CD14-positive monocyte (primary cell): ENCODE measurements at regions not wholly inside any gene's neighbourhood (a gene's known extent, or its start where the extent isn't known, plus 50 kb on each side); places are given as distances from the start of the nearest gene placed in this dataset.

Experiments
- DNase-seq, 3 donors: peaks; one replicate each; pipeline ENCODE4 v3.0.0-alpha.2; 2011 to 2022
- H2AFZ ChIP-seq: 2 replicates; pipeline ENCODE4 v1.6.0; 2012; ENCODE audit warnings: mild to moderate bottlenecking, low read depth, low read length, inconsistent platforms; ENCODE audit not compliant: insufficient read depth, poor library complexity, severe bottlenecking
- H3K27ac ChIP-seq, 2 donors: 1 replicate in 1 of 2; 2 replicates in 1 of 2; pipeline ENCODE4 v1.5.1; 2012 to 2013; ENCODE audit warnings: low read length in 2 of 2, control low read depth in 1 of 2, inconsistent platforms in 1 of 2, low read depth in 1 of 2, mild to moderate bottlenecking in 1 of 2
- H3K27me3 ChIP-seq, 2 donors: one replicate each; pipeline versions ENCODE4 v1.6.0 to v1.6.1; 2011 to 2013; ENCODE audit warnings: low read length in 2 of 2; ENCODE audit not compliant: control insufficient read depth in 2 of 2, insufficient read depth in 2 of 2
- H3K36me3 ChIP-seq, 2 donors: replicated peaks in 1 of 2; 1 replicate in 1 of 2; 2 replicates in 1 of 2; pipeline versions ENCODE4 v1.5.1 to v1.6.1; 2012 to 2013; ENCODE audit warnings: low read length in 2 of 2, control low read depth in 1 of 2, inconsistent platforms in 1 of 2, mild to moderate bottlenecking in 1 of 2; ENCODE audit not compliant: insufficient read depth in 2 of 2, control insufficient read depth in 1 of 2
- H3K4me1 ChIP-seq, 2 donors: 1 replicate in 1 of 2; 2 replicates in 1 of 2; pipeline versions ENCODE4 v1.5.1 to v1.6.1; 2012 to 2013; ENCODE audit warnings: low read length in 2 of 2, control low read depth in 1 of 2, inconsistent platforms in 1 of 2, mild to moderate bottlenecking in 1 of 2, moderate library complexity in 1 of 2; ENCODE audit not compliant: insufficient read depth in 2 of 2, control insufficient read depth in 1 of 2
- H3K4me2 ChIP-seq: replicated peaks from 2 replicates; pipeline ENCODE3; 2012; ENCODE audit warnings: low read length, moderate library complexity, mild to moderate bottlenecking; ENCODE audit not compliant: poor library complexity, severe bottlenecking; ENCODE audit errors: extremely low read depth
- H3K4me3 ChIP-seq, 3 experiments: fragments of 200-600 bp in 1 of 3; sonication (generic) in 1 of 3; replicated peaks in 1 of 3; 1 replicate in 2 of 3; 2 replicates in 1 of 3; pipeline ENCODE4 v1.5.1; 2011 to 2013; ENCODE audit warnings: low read length in 3 of 3, mild to moderate bottlenecking in 3 of 3, control low read depth in 2 of 3, low read depth in 2 of 3, inconsistent platforms in 1 of 3, moderate library complexity in 1 of 3
- H3K79me2 ChIP-seq: 2 replicates; pipeline ENCODE4 v1.6.0; 2012; ENCODE audit warnings: mild to moderate bottlenecking, control low read depth, inconsistent platforms, low read length, moderate library complexity; ENCODE audit not compliant: insufficient read depth
- H3K9ac ChIP-seq: 2 replicates; pipeline ENCODE4 v1.6.0; 2017; ENCODE audit warnings: low read length, mild to moderate bottlenecking; ENCODE audit not compliant: insufficient read depth, poor library complexity, severe bottlenecking
- H3K9me3 ChIP-seq, 2 donors: replicated peaks in 1 of 2; 1 replicate in 1 of 2; 2 replicates in 1 of 2; pipeline versions ENCODE4 v1.5.1 to v1.6.1; 2012 to 2013; ENCODE audit warnings: low read length in 2 of 2, control low read depth in 1 of 2; ENCODE audit not compliant: control insufficient read depth in 1 of 2, insufficient read depth in 1 of 2
- H4K20me1 ChIP-seq: 2 replicates; pipeline ENCODE4 v1.6.0; 2012; ENCODE audit warnings: mild to moderate bottlenecking, low read length, control low read depth, moderate library complexity; ENCODE audit not compliant: insufficient read depth
- H3K27ac Mint-ChIP-seq, 7 donors: one replicate each; pipeline ENCODE4 v1.8.0; 2020; ENCODE audit warnings: mild to moderate bottlenecking in 7 of 7, mixed read lengths in 7 of 7, moderate library complexity in 6 of 7, inconsistent platforms in 2 of 7
- H3K27me3 Mint-ChIP-seq, 3 donors: one replicate each; pipeline ENCODE4 v1.8.0; 2021 to 2022; ENCODE audit warnings: low read depth in 3 of 3, mild to moderate bottlenecking in 3 of 3, mixed read lengths in 3 of 3, moderate library complexity in 3 of 3, inconsistent platforms in 1 of 3
- H3K36me3 Mint-ChIP-seq, 2 donors: one replicate each; pipeline ENCODE4 v1.8.0; 2020; ENCODE audit warnings: mixed read lengths in 2 of 2, inconsistent platforms in 1 of 2, mild to moderate bottlenecking in 1 of 2
- H3K4me1 Mint-ChIP-seq: one replicate; pipeline ENCODE4 v1.8.0; 2020; ENCODE audit warnings: mild to moderate bottlenecking, mixed read lengths
- H3K4me3 Mint-ChIP-seq, 2 donors: one replicate each; pipeline ENCODE4 v1.8.0; 2020; ENCODE audit warnings: mild to moderate bottlenecking in 2 of 2, mixed read lengths in 2 of 2, moderate library complexity in 1 of 2
- H3K9me3 Mint-ChIP-seq, 7 donors: one replicate each; pipeline ENCODE4 v1.8.0; 2020 to 2022; ENCODE audit warnings: mixed read lengths in 7 of 7, mild to moderate bottlenecking in 6 of 7, moderate library complexity in 6 of 7, inconsistent platforms in 2 of 7
- CTCF ChIP-seq: fragments of 200-600 bp; IDR thresholded peaks from one replicate; pipeline ENCODE4 v1.8.0; 2022; ENCODE audit warnings: antibody characterized with exemption, mild to moderate bottlenecking
- WGBS: methylation state at CpG from one replicate; pipeline ENCODE4 v1.1.5; 2013; ENCODE audit warnings: missing lambda C conversion rate; ENCODE audit not compliant: insufficient coverage; 5-methylcytosine and 5-hydroxymethylcytosine counted together
- intact Hi-C, 2 donors: fragments of 100-400 bp; cut with micrococcal nuclease; formaldehyde crosslinking; loops; one replicate each; pipeline versions ENCODE4 v1.15.0 to v1.15.1; 2023

GRCh38 chr5:4737868-4738267 is 402.3 kb upstream of the ADAMTS16 start:
- Histone ChIP-seq H3K9me3 (peaks cover 0 to 4% of the 10 kb centered on the region in 2 donors), H4K20me1 (no peaks in the 10 kb centered on the region), H3K4me1 (no peaks in the 10 kb centered on the region), H3K4me3 (no peak overlapping the region), H3K27me3 (no peaks in the 10 kb centered on the region), H3K27ac (no peak overlapping the region), H3K9ac (no peak overlapping the region), H2AFZ (no peak overlapping the region), H3K4me2 (no peak overlapping the region), H3K79me2 (no peaks in the 10 kb centered on the region), H3K36me3 (no peaks in the 10 kb centered on the region)
- no peak for TF ChIP-seq CTCF
- no peak for DNase-seq
- Mint-ChIP-seq H3K9me3 (peaks cover 0 to 10% (median 3%) of the 10 kb centered on the region in 7 donors), H3K27me3 (no peaks in the 10 kb centered on the region), H3K4me1 (no peaks in the 10 kb centered on the region), H3K36me3 (no peaks in the 10 kb centered on the region), H3K27ac (no peak overlapping the region), H3K4me3 (no peak overlapping the region)
- WGBS: no CpG with 5 or more reads among the region's 1 CpG
- intact Hi-C loops: no loop called here

DNA sequence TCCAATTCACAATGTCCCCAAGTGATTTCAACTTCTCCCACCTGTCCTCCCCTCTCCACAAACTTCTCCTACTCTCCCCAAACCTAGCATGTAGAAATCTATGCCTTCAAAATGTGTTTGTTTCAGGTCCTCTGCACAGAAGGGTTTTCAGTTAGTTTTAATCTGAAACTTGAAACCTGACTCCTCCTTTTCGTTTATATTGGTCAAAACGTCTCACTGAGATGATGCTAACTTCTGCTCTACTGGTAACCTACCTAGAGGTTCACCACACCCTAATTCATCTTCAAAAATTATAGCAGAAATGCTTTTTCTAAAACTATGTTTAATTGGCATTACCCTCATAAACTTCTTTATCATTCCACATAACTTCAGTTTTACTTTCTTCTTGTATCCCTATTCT is 401.8 kb upstream of the ADAMTS16 start:
- H3K4me2 ChIP-seq: no peak overlapping the region
- Mint-ChIP-seq H3K27me3 (no peaks in the 10 kb centered on the region), H3K9me3 (peaks cover 0 to 10% (median 3%) of the 10 kb centered on the region in 7 donors), H3K4me1 (no peaks in the 10 kb centered on the region), H3K4me3 (no peak overlapping the region), H3K36me3 (no peaks in the 10 kb centered on the region), H3K27ac (no peak overlapping the region)
- H2AFZ ChIP-seq: no peak overlapping the region
- intact Hi-C loops: no loop called here
- peaks cover 0 to 4% of the 10 kb centered on the region in 2 donors for H3K9me3 ChIP-seq
- H3K27ac ChIP-seq: no peak overlapping the region
- no peak for TF ChIP-seq CTCF
- H3K4me3 ChIP-seq: no peak overlapping the region
- H3K79me2 ChIP-seq: no peaks in the 10 kb centered on the region
- H3K9ac ChIP-seq: no peak overlapping the region
- no peak for DNase-seq
- no peaks in the 10 kb centered on the region for H4K20me1 ChIP-seq
- no peaks in the 10 kb centered on the region for H3K27me3 ChIP-seq
- H3K36me3 ChIP-seq: no peaks in the 10 kb centered on the region
- H3K4me1 ChIP-seq: no peaks in the 10 kb centered on the region
- 71% methylated on average over 2 of the region's 2 CpGs for WGBS
